RWPE1 (cell line): ENCODE measurements at regions not wholly inside any gene's neighbourhood (a gene's known extent, or its start where the extent isn't known, plus 50 kb on each side); places are given as distances from the start of the nearest gene placed in this dataset.
A peak's percentile ranks its signal among the peaks of the same experiment; 100 is the strongest.

ENCODE experiments used
- CTCF ChIA-PET: fragments of 350-600 bp; sonication (Branson Sonifier 250); formaldehyde crosslinking; extraction: SDS; loops from one replicate; lab custom pipeline; 2021; lab: Yijun Ruan, JAX
- POLR2A ChIA-PET: fragments of 400-600 bp; formaldehyde crosslinking; extraction: SDS; loops from one replicate; lab custom pipeline; 2020; ENCODE audit warnings: antibody characterized with exemption; ENCODE audit not compliant: low non-redundant PET; lab: Yijun Ruan, JAX
- DNase-seq: peaks from one replicate; pipeline ENCODE4 v3.0.0; 2012; ENCODE audit warnings: low spot score
- H3K27ac ChIP-seq: fragments of 450-650 bp; 2 replicates; pipeline ENCODE4 v1.5.1; 2017
- CTCF ChIP-seq: fragments of 450-650 bp; conservative IDR thresholded peaks from 2 replicates; pipeline ENCODE4 v1.5.1; 2017; ENCODE audit warnings: low read depth, mild to moderate bottlenecking

GRCh38 chr12:45646851-45647581 is 82.5 kb upstream of the ARID2 start:
- TF ChIP-seq CTCF, result no peak
- no peak overlapping the region for H3K27ac ChIP-seq
- CTCF ChIA-PET, result no interaction called here
- DNase-seq, result no peak
- POLR2A ChIA-PET, result no interaction called here

GRCh38 chr12:45648070-45648469 is 81.4 kb upstream of the ARID2 start:
- no peak for DNase-seq
- no peak overlapping the region for H3K27ac ChIP-seq
- ChIA-PET CTCF (no interaction called here), POLR2A (no interaction called here)
- TF ChIP-seq CTCF, result no peak

GRCh38 chr12:45651029-45651428 is 78.5 kb upstream of the ARID2 start:
- ChIA-PET CTCF (interaction anchor here (0.6 to 0.8 kb wide), 3 partner anchors 17 to 112 kb away, joined by 4 to 7 read pairs (median 6); no protein-coding TSS in a partner anchor), POLR2A (no interaction called here)
- H3K27ac ChIP-seq, result no peak overlapping the region
- no peak for TF ChIP-seq CTCF
- no peak for DNase-seq

GRCh38 chr12:45654002-45654665 is 75.4 kb upstream of the ARID2 start:
- no peak for DNase-seq
- POLR2A ChIA-PET, result no interaction called here
- H3K27ac ChIP-seq, result no peak overlapping the region
- TF ChIP-seq CTCF, result no peak
- CTCF ChIA-PET, result no interaction called here

GRCh38 chr12:45655186-45655585 is 74.3 kb upstream of the ARID2 start:
- CTCF ChIA-PET, result interaction anchor here (0.6 kb wide), 1 partner anchor 257 kb away, joined by 4 read pairs; no protein-coding TSS in a partner anchor
- no peak overlapping the region for H3K27ac ChIP-seq
- DNase-seq, result peak; percentile 34
- POLR2A ChIA-PET, result no interaction called here
- no peak for TF ChIP-seq CTCF

GRCh38 chr12:45655743-45656142 is 73.8 kb upstream of the ARID2 start:
- POLR2A ChIA-PET, result no interaction called here
- no peak for DNase-seq
- CTCF ChIA-PET, result interaction anchor here (0.6 kb wide), 1 partner anchor 258 kb away, joined by 4 read pairs; no protein-coding TSS in a partner anchor
- H3K27ac ChIP-seq, result no peak overlapping the region
- TF ChIP-seq CTCF, result no peak
